ENCODE measurements at regions not wholly inside any gene's neighbourhood (a gene's known extent, or its start where the extent isn't known, plus 50 kb on each side); places are given as distances from the start of the nearest gene placed in this dataset.
"Not testable (repeated sequence)": the region's sequence is repeated elsewhere in the genome, so short reads cannot be mapped to it uniquely, and the experiment has no call there.

DNA sequence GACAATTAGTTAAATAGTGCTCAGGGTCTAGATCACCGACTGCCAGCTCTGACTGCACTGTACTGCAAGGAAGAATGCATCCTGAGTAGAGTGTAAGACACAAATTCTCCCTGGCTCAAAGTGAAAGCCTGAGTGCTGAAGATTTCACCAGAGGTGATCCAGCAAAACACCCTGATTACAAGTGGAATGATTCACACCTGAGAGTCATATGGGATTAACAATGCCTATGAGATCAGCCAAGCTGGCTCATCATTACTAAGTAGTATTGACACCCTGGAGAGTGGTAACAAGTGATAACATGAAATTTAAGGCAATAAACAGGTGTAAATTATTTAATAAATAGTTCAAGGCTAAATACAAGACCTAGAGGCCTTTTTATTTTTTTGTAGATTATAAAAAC, 403.8 kb upstream of the PRR20A start:
- H3K36me3 Mint-ChIP-seq (ENCODE audit: low read depth) = no peaks in the 10 kb centered on the region
- no peaks in the 10 kb centered on the region for H3K9me3 Mint-ChIP-seq
- no peak overlapping the region for H3K27ac Mint-ChIP-seq
- TF ChIP-seq, protein P1, sequence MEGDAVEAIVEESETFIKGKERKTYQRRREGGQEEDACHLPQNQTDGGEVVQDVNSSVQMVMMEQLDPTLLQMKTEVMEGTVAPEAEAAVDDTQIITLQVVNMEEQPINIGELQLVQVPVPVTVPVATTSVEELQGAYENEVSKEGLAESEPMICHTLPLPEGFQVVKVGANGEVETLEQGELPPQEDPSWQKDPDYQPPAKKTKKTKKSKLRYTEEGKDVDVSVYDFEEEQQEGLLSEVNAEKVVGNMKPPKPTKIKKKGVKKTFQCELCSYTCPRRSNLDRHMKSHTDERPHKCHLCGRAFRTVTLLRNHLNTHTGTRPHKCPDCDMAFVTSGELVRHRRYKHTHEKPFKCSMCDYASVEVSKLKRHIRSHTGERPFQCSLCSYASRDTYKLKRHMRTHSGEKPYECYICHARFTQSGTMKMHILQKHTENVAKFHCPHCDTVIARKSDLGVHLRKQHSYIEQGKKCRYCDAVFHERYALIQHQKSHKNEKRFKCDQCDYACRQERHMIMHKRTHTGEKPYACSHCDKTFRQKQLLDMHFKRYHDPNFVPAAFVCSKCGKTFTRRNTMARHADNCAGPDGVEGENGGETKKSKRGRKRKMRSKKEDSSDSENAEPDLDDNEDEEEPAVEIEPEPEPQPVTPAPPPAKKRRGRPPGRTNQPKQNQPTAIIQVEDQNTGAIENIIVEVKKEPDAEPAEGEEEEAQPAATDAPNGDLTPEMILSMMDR (IDR thresholded peaks at IDR 0.05) = no peak
- no peak for DNase-seq
- peaks cover 3% of the 10 kb centered on the region for H3K27me3 Mint-ChIP-seq (ENCODE audit: low read depth, poor library complexity)
- H3K4me3 Mint-ChIP-seq = no peak overlapping the region
- H3K4me1 Mint-ChIP-seq = no peaks in the 10 kb centered on the region

DNA sequence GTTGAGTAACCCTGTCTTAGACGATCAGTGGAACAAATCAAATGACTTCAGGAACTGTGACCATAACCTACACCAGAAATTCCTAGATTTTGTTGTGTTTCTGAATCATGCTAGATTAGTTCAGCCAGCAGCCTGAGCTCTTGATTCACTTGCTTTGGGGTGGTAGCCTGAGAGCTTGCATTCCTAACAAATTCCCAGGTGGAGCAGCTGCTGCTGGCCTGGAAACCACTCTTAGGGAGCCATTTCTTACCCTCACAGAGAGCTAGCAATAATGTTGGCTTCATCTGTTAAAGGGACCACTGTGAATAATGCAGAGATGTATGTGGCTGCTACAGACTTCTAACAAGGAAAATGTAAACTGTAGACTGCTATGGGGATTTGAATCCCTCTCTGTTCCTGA, 388.1 kb upstream of the PRR20A start:
- no peak overlapping the region for H3K4me3 Mint-ChIP-seq
- H3K9me3 Mint-ChIP-seq = no peaks in the 10 kb centered on the region
- TF ChIP-seq, protein P1 (IDR thresholded peaks at IDR 0.05) = no peak
- no peaks in the 10 kb centered on the region for H3K27me3 Mint-ChIP-seq (ENCODE audit: low read depth, poor library complexity)
- no peaks in the 10 kb centered on the region for H3K36me3 Mint-ChIP-seq (ENCODE audit: low read depth)
- DNase-seq = no peak
- H3K4me1 Mint-ChIP-seq = no peaks in the 10 kb centered on the region
- no peak overlapping the region for H3K27ac Mint-ChIP-seq

DNA sequence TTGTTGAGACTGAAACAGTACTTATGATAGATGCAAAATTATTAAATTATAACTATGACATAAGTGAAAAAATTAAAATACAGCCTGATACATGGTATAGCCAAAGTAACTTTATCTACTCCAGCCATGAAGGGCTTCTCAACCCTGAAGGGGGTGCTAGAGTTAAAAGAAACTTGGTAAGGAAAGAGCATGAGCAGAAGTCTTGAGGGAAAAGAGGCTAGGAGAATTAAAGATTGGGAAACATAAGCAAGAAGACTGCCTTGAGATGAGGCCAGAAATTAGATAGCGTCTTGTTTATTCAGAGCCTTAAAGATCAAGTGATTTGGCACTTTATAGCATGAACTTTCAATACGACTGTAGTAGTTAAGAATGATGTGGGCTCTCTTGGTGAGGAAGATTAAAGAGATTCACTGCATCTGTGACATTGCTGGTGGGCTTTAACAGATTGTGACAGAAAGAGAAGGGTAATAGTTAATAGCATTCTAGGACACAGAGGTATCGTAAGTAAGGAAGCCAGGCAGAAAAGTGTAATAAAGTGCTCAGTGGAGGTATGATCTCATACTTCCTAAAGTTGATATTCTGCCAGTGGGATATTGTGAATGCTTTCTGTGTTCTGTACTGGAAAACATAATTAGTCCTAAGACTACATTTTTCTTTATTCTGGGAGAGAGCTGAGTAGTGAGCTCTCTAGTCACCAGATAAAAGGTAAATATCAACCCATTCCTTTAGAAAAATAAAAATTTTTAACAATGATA, 385.4 kb upstream of the PRR20A start:
- Mint-ChIP-seq H3K4me3 (no peak overlapping the region), H3K27me3 (ENCODE audit: low read depth, poor library complexity) (no peaks in the 10 kb centered on the region), H3K36me3 (ENCODE audit: low read depth) (no peaks in the 10 kb centered on the region), H3K4me1 (no peaks in the 10 kb centered on the region), H3K27ac (no peak overlapping the region), H3K9me3 (no peaks in the 10 kb centered on the region)
- no peak for DNase-seq
- TF ChIP-seq, protein P1 (IDR thresholded peaks at IDR 0.05) = peak; percentile 6

DNA sequence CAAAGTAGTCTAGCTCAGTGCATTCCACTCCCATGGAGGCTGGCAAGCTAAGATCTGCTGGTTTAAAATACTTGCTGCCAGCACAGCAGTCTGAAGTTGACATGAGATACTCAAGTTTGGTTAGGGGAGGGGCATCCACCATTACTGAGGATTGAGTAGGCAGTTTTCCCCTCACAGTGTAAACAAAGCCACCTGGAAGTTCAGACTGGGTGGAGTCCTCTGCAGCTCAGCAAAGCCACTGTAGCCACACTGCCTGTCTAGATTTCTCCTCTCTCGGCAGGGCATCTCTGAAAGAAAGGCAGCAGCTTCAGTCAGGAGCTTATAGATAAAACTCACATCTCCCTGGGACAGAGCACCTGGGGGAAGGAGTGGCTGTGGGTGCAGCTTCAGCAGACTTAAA, 377.4 kb upstream of the PRR20A start:
- Mint-ChIP-seq H3K9me3 (peaks cover 19% of the 10 kb centered on the region), H3K27ac (peak overlapping the region; percentile 59)
- H3K36me3 Mint-ChIP-seq (ENCODE audit: low read depth); H3K4me1 Mint-ChIP-seq; H3K27me3 Mint-ChIP-seq (ENCODE audit: low read depth, poor library complexity); DNase-seq; H3K4me3 Mint-ChIP-seq: not testable (repeated sequence)

DNA sequence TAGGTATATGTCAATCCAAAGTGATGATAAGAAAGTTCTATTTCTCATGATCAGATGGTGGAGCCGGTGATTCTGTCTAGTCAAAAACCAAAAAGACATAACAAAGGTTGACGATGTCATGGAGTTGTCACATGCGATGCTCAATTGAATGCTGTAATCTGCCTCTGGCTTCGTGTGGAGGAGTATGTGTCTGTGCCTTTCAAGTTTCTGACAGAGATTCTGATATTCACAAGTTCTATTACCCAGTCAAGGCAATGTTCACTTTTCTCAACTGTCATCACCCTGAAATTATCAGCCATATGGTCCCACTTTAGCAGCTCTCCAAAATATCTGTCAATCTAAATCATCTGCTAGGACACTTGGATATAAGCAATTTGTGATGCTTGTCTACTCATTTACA, 367.6 kb upstream of the PRR20A start:
- H3K4me3 Mint-ChIP-seq = no peak overlapping the region
- no peaks in the 10 kb centered on the region for H3K27me3 Mint-ChIP-seq (ENCODE audit: low read depth, poor library complexity)
- TF ChIP-seq, protein P1 (IDR thresholded peaks at IDR 0.05) = no peak
- no peaks in the 10 kb centered on the region for H3K9me3 Mint-ChIP-seq
- no peaks in the 10 kb centered on the region for H3K36me3 Mint-ChIP-seq (ENCODE audit: low read depth)
- no peak overlapping the region for H3K27ac Mint-ChIP-seq
- DNase-seq = no peak
- H3K4me1 Mint-ChIP-seq = no peaks in the 10 kb centered on the region

DNA sequence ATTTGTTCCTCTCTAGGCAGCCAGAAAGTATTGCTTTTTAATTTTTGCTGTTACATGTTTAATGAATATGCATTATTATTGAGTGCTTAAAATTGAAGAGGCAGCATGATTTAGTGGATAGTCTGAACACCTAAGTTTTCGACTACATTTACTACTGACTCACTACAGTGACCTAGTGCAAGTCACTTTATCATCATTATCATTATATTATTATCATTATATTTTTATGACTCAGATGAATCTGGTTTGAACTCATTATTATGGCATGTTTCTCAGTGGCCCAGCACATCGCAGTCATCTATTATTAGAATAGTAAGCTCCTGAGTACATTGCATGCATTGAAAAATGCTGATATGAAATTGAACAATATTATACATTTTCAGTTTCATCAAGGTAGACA, 351.2 kb upstream of the PRR20A start:
- Mint-ChIP-seq H3K27ac (no peak overlapping the region), H3K27me3 (ENCODE audit: low read depth, poor library complexity) (no peaks in the 10 kb centered on the region), H3K36me3 (ENCODE audit: low read depth) (no peaks in the 10 kb centered on the region), H3K4me1 (no peaks in the 10 kb centered on the region), H3K4me3 (no peak overlapping the region), H3K9me3 (no peaks in the 10 kb centered on the region)
- no peak for DNase-seq
- TF ChIP-seq, protein P1 (IDR thresholded peaks at IDR 0.05) = no peak
